ENCODE measurements at regions not wholly inside any gene's neighbourhood (a gene's known extent, or its start where the extent isn't known, plus 50 kb on each side); places are given as distances from the start of the nearest gene placed in this dataset.

GRCh38 chr12:63090716-63091115, 60.3 kb downstream of the AVPR1A start:
- ATAC-seq: no peak

GRCh38 chr12:63086149-63086915, 64.7 kb downstream of the AVPR1A start:
- intact Hi-C loops (cut with micrococcal nuclease): no loop called here
- ATAC-seq (peak; percentile 62), DNase-seq (no peak)

More at GRCh38 chr12:63090716-63091115, 60.3 kb downstream of the AVPR1A start:
- no peak for DNase-seq
- intact Hi-C loops (cut with micrococcal nuclease): no loop called here

DNA sequence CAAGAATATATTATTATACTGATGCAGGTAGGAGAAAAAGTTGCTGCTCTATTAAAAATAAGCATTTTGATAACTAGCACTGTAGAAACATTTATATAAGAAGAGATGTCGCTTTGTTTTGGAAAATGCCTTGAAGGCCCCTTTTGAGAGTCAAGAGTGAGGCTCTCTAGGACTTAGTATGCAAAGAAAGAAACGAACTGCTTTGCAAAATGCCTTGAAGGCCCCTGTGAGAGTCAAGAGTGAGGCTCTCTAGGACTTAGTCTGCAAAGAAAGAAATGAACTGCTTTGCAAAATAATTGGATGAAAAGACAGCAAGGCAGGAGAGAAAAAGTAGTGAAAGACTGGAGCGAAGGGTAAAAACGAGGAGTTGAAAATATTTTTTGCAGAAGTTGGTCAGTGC, 65.9 kb downstream of the AVPR1A start:
- ATAC-seq: no peak
- no peak for DNase-seq
- intact Hi-C loops (cut with micrococcal nuclease): no loop called here

GRCh38 chr12:63084501-63084900, 66.5 kb downstream of the AVPR1A start:
- intact Hi-C loops (cut with micrococcal nuclease): no loop called here
- ATAC-seq (no peak), DNase-seq (no peak)

- DNase-seq (no peak), ATAC-seq (no peak)
- intact Hi-C loops (cut with micrococcal nuclease): no loop called here
Observed at GRCh38 chr12:63083046-63083445, 68.0 kb downstream of the AVPR1A start.

- DNase-seq (no peak), ATAC-seq (no peak)
- intact Hi-C loops (cut with micrococcal nuclease): no loop called here
Observed at GRCh38 chr12:63079791-63080502, 71.1 kb downstream of the AVPR1A start.

- DNase-seq: no peak
- intact Hi-C loops (cut with micrococcal nuclease): no loop called here
- no peak for ATAC-seq
Observed at GRCh38 chr12:63078906-63079305, 72.1 kb downstream of the AVPR1A start.

DNA sequence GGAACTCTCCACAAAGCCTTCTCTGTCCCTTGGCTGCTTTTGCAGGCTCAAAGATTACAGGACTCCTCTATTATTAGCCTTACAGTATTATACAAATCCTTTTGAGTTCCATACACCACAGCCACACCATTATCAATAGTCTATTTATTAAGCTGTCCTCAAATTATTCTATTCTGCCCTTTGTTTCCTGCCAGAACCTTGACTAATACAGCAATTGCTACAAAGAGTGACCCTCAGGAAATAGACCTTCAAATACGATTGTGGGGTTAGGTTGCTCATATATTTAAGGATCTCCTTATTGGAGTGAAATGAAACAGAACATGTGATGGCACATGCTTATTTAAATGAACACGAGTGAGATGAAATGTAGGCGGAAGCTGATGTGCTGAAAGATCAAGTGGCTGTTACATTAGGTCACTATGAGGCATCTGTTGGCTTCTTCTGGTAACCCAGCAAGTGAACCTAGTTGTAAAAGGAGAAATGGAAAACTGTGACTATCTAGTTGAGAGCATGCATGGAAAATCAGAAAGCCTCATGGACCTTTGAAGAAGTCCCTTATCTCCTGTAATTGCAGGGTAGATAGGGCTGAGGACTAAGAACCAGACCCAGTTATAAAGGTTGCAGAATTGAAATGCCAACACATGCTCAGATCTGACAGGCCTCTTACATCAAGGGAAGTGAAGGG, 75.5 kb downstream of the AVPR1A start:
- intact Hi-C loops (cut with micrococcal nuclease): no loop called here
- DNase-seq (no peak), ATAC-seq (peak; percentile 61)

DNA sequence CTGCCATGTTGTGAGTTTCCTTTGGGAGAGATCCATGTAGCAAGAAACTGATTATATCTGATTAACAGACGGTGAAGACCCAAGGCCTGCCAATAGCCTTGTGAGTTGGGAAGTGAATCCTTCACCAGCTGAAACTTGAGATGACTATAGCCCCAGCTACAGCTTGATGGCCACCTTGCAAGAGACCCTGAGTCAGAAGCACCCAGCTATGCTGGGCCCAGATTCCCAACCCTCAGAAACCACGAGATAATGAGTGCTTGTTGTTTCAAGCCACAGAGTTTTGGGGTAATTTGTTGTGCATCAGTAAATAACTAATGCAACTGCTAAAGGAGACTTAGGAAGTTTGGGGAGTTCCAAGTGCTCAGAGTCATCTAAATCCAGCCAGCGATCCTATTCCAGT, 80.3 kb downstream of the AVPR1A start:
- ATAC-seq (no peak), DNase-seq (no peak)
- intact Hi-C loops (cut with micrococcal nuclease): no loop called here

- ATAC-seq: peak; percentile 76
- intact Hi-C loops (cut with micrococcal nuclease): no loop called here
- no peak for DNase-seq
Observed at GRCh38 chr12:63069860-63070617, 81.0 kb downstream of the AVPR1A start.

DNA sequence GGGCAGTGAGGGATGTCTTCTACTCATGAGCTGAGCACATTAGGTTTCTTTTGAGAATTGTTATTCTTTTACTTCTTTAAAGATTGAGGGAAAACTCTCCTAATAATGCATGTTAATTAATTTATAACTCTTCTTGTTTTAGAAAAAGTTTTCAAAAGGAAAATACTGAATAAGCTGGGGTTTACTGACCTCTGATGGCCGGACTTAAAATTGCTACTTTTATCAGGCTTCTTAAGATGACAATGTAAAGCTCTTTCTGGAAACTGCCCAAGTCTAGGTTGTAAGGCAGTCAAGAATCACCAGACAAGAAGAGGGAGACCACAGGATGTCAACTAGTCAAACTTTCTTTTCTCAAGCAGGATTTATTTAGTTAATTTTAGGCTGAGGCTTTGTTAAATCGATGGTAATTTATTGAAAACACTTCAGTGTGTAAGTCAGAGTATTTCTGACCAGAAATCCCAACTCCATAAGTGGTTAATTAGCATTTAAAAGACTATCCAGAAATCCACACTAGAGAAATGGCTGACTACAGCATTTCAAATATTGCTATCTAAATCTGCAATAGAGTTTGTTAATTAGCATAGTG, 82.1 kb downstream of the AVPR1A start:
- intact Hi-C loops (cut with micrococcal nuclease): no loop called here
- ATAC-seq (no peak), DNase-seq (no peak)

GRCh38 chr12:63066782-63067181, 84.2 kb downstream of the AVPR1A start:
- ATAC-seq: no peak
- intact Hi-C loops (cut with micrococcal nuclease): no loop called here
- DNase-seq: no peak

GRCh38 chr12:63066136-63066535, 84.9 kb downstream of the AVPR1A start:
- ATAC-seq: no peak
- no peak for DNase-seq
- intact Hi-C loops (cut with micrococcal nuclease): no loop called here

DNA sequence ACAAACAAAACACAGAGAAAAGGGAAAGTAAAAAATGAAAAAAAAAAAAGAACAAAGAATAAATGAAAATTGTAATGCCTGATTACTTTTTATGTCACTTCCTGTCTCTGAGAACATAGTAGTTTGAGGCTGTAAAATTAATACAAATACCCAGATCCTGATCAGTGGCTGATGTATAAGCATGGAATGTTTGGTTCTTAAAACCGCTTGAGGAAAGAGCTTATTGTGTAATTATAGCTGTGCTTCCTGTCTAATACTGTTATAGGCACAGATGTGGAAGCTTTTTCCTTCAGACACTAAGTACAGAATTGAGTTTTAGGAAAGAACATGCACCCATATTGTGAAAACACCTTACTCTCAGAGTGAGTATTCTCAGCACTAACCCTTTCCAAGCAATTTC, 86.9 kb downstream of the AVPR1A start:
- intact Hi-C loops (cut with micrococcal nuclease): no loop called here
- no peak for DNase-seq
- no peak for ATAC-seq

DNA sequence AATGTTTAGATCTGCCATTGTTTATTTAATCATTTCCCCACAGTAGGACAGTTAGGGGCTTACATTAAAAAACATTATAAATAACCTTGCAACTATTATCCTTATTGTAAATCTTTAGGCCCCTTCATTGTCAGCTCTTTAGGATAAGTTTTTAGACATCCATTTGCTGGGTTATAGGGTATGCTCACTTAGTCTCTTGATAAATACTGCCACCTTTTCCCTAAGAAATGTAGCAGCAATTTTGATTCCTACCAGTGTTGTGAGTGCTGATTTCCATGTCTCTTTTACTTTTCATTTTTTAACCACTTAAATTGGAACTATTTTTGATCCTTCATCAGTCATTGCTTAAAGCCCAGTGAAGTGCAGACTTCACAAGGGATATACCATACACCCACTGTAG, 94.4 kb downstream of the AVPR1A start:
- DNase-seq (no peak), ATAC-seq (no peak)
- intact Hi-C loops (cut with micrococcal nuclease): no loop called here

GRCh38 chr12:63052696-63053095, 98.3 kb downstream of the AVPR1A start:
- intact Hi-C loops (cut with micrococcal nuclease): no loop called here
- no peak for DNase-seq
- ATAC-seq: no peak

GRCh38 chr12:63047146-63047545, 103.9 kb downstream of the AVPR1A start:
- DNase-seq (no peak), ATAC-seq (no peak)
- intact Hi-C loops (cut with micrococcal nuclease): no loop called here

GRCh38 chr12:63045020-63045860, 105.8 kb downstream of the AVPR1A start:
- DNase-seq (no peak), ATAC-seq (no peak)
- intact Hi-C loops (cut with micrococcal nuclease): no loop called here
